ENCODE measurements at regions not wholly inside any gene's neighbourhood (a gene's known extent, or its start where the extent isn't known, plus 50 kb on each side); places are given as distances from the start of the nearest gene placed in this dataset.

GRCh38 chr20:58087562-58087858 lies 140.9 kb downstream of the ANKRD60 start:
- POLR2A ChIA-PET, result no interaction called here

More at GRCh38 chr20:58087562-58087858, 140.9 kb downstream of the ANKRD60 start:
- no peak for DNase-seq (ENCODE audit: low read depth, low spot score)
- RAD21 ChIA-PET (ENCODE audit: unreplicated experiment), result interaction anchor here (0.7 to 2.9 kb wide), 10 partner anchors 10 to 491 kb away, joined by 3 to 21 read pairs (median 4); partner anchors contain the start of gene ZBP1
- intact Hi-C loops (cut with micrococcal nuclease; ENCODE audit: unreplicated experiment) (loop anchor here (1.0 to 2.0 kb wide), 2 partner anchors 433 to 491 kb away; no protein-coding TSS in a partner anchor), in situ Hi-C loops (cut with MboI) (loop anchor here (5.0 kb wide), 1 partner anchor 50 kb away; no protein-coding TSS in a partner anchor)
- WGBS (ENCODE audit: insufficient coverage, insufficient replicate concordance, low lambda C conversion rate, missing lambda C conversion rate), result 13% methylated on average over 4 of the region's 4 CpGs
- SMC1A ChIA-PET (ENCODE audit: uncharacterized antibody, unreplicated experiment), result interaction anchor here (0.6 to 1.8 kb wide), 6 partner anchors 42 to 490 kb away, joined by 3 to 11 read pairs (median 4); no protein-coding TSS in a partner anchor
- Histone ChIP-seq H4K20me1 (ENCODE audit: control insufficient read depth, insufficient read depth) (no peaks in the 10 kb centered on the region), H3K9ac (ENCODE audit: control insufficient read depth, insufficient read depth, low read length) (no peak overlapping the region), H3K4me2 (ENCODE audit: control insufficient read depth, insufficient read depth) (no peak overlapping the region), H2AFZ (ENCODE audit: control insufficient read depth, low read depth, low read length) (no peak overlapping the region), H3K27me3 (replicated peaks in 1 of 2; ENCODE audit: control insufficient read depth in 2 of 2, insufficient read depth in 2 of 2, low read length in 1 of 2) (peaks cover 2 to 5% of the 10 kb centered on the region in 2 experiments; a peak in 3 of 4 replicates), H3K4me3 (no peak overlapping the region), H3K36me3 (ENCODE audit: control insufficient read depth in 2 of 2, insufficient read depth in 2 of 2, low read length in 1 of 2) (no peaks in the 10 kb centered on the region), H3K27ac (ENCODE audit: control insufficient read depth, insufficient read depth) (no peak overlapping the region), H3K79me2 (ENCODE audit: control insufficient read depth, insufficient read depth, low read length) (no peaks in the 10 kb centered on the region), H3K4me1 (ENCODE audit: control insufficient read depth, insufficient read depth, low read length) (no peaks in the 10 kb centered on the region), H3K9me3 (replicated peaks; ENCODE audit: control insufficient read depth, insufficient read depth, low read length) (no peaks in the 10 kb centered on the region)
- FAIRE-seq, result no peak
- no peak for TF ChIP-seq E4F1 (IDR thresholded peaks at IDR 0.05; ENCODE audit: borderline replicate concordance, partially characterized antibody)
- ATAC-seq, result no peak
- CTCF ChIA-PET, result interaction anchor here (0.7 to 3.4 kb wide), 18 partner anchors 9 to 491 kb away, joined by 3 to 48 read pairs (median 4); no protein-coding TSS in a partner anchor
- BruUV-seq (replicated peaks), result no TSS peak

All from GM12878 (cell line).